Vagina (tissue), 2 donors: ENCODE measurements at regions not wholly inside any gene's neighbourhood (a gene's known extent, or its start where the extent isn't known, plus 50 kb on each side); places are given as distances from the start of the nearest gene placed in this dataset.
A peak's percentile ranks its signal among the peaks of the same experiment; 100 is the strongest.

Source experiments
- DNase-seq, 2 donors: peaks; one replicate each; pipeline ENCODE4 v3.0.0-alpha.2; 2017; ENCODE audit errors: extremely low spot score in 2 of 2
- H3K27ac ChIP-seq: fragments of 200-600 bp; sonication (generic); one replicate; pipeline ENCODE4 v1.5.1; 2019
- H3K27me3 ChIP-seq: fragments of 200-600 bp; sonication (generic); one replicate; pipeline ENCODE4 v1.5.1; 2019
- H3K36me3 ChIP-seq, 2 donors: fragments of 200-600 bp; sonication (generic); one replicate each; pipeline ENCODE4 v1.5.1; 2017 to 2019
- H3K4me1 ChIP-seq: fragments of 200-600 bp; sonication (generic); one replicate; pipeline ENCODE4 v1.5.1; 2019
- H3K4me3 ChIP-seq, 2 donors: fragments of 200-600 bp; sonication (generic); 1 replicate in 1 of 2; 2 replicates in 1 of 2; pipeline ENCODE4 v1.5.1; 2016 to 2019
- H3K9me3 ChIP-seq: fragments of 200-600 bp; sonication (generic); one replicate; pipeline ENCODE4 v1.5.1; 2019
- POLR2A ChIP-seq, 2 donors: fragments of 450-650 bp; IDR thresholded peaks; one replicate each; pipeline ENCODE4 v1.6.1; 2017; ENCODE audit warnings: antibody characterized with exemption in 2 of 2, mild to moderate bottlenecking in 2 of 2, moderate library complexity in 2 of 2
- POLR2AphosphoS5 ChIP-seq, 2 donors: sonication (generic); formaldehyde crosslinking; IDR thresholded peaks; one replicate each; pipeline ENCODE4 v1.9.0; 2017; ENCODE audit warnings: antibody characterized with exemption in 2 of 2, mild to moderate bottlenecking in 2 of 2, low read depth in 1 of 2; ENCODE audit not compliant: insufficient read depth in 1 of 2
- intact Hi-C: fragments of 100-400 bp; cut with DNase I; formaldehyde crosslinking; loops from one replicate; pipeline ENCODE4 v1.15.1; 2023
- TF ChIP-seq, protein P1 (sequence below), 3 experiments: fragments of 450-650 bp in 2 of 3; fragments of 200-600 bp in 1 of 3; sonication (generic) in 1 of 3; IDR thresholded peaks; one replicate each; pipeline ENCODE4 v1.5.1; 2017 to 2019; ENCODE audit warnings: antibody characterized with exemption in 3 of 3, mild to moderate bottlenecking in 2 of 3, moderate library complexity in 2 of 3

GRCh38 chr18:6553234-6553900 is 138.7 kb upstream of the L3MBTL4 start:
- Histone ChIP-seq H3K27me3 (no peaks in the 10 kb centered on the region), H3K9me3 (no peaks in the 10 kb centered on the region), H3K4me3 (no peak overlapping the region), H3K4me1 (no peaks in the 10 kb centered on the region), H3K27ac (no peak overlapping the region), H3K36me3 (no peaks in the 10 kb centered on the region)
- intact Hi-C loops, result no loop called here
- DNase-seq, result no peak
- TF ChIP-seq POLR2AphosphoS5 (IDR thresholded peaks at IDR 0.05; ENCODE audit: insufficient read depth in 1 of 2, low read depth in 1 of 2), result no peak
- TF ChIP-seq, protein P1, sequence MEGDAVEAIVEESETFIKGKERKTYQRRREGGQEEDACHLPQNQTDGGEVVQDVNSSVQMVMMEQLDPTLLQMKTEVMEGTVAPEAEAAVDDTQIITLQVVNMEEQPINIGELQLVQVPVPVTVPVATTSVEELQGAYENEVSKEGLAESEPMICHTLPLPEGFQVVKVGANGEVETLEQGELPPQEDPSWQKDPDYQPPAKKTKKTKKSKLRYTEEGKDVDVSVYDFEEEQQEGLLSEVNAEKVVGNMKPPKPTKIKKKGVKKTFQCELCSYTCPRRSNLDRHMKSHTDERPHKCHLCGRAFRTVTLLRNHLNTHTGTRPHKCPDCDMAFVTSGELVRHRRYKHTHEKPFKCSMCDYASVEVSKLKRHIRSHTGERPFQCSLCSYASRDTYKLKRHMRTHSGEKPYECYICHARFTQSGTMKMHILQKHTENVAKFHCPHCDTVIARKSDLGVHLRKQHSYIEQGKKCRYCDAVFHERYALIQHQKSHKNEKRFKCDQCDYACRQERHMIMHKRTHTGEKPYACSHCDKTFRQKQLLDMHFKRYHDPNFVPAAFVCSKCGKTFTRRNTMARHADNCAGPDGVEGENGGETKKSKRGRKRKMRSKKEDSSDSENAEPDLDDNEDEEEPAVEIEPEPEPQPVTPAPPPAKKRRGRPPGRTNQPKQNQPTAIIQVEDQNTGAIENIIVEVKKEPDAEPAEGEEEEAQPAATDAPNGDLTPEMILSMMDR (IDR thresholded peaks at IDR 0.05), result no peak
- TF ChIP-seq POLR2A (IDR thresholded peaks at IDR 0.05), result no peak

GRCh38 chr18:6557057-6557769 is 142.5 kb upstream of the L3MBTL4 start:
- Histone ChIP-seq H3K36me3 (no peaks in the 10 kb centered on the region), H3K4me1 (peaks cover 18% of the 10 kb centered on the region), H3K9me3 (no peaks in the 10 kb centered on the region), H3K27me3 (no peaks in the 10 kb centered on the region), H3K4me3 (no peak overlapping the region), H3K27ac (peak overlapping the region; percentile 0)
- intact Hi-C loops, result no loop called here
- TF ChIP-seq POLR2A (IDR thresholded peaks at IDR 0.05) (no peak), POLR2AphosphoS5 (IDR thresholded peaks at IDR 0.05; ENCODE audit: insufficient read depth in 1 of 2, low read depth in 1 of 2) (no peak)
- TF ChIP-seq, protein P1 (IDR thresholded peaks at IDR 0.05), result no peak
- DNase-seq, result no peak

- no peak for DNase-seq
- no peak for TF ChIP-seq POLR2AphosphoS5 (IDR thresholded peaks at IDR 0.05; ENCODE audit: insufficient read depth in 1 of 2, low read depth in 1 of 2)
- TF ChIP-seq POLR2A (IDR thresholded peaks at IDR 0.05), result no peak
- TF ChIP-seq, protein P1 (IDR thresholded peaks at IDR 0.05), result no peak
- peaks cover 19% of the 10 kb centered on the region for H3K4me1 ChIP-seq
- intact Hi-C loops, result no loop called here
- H3K27ac ChIP-seq, result peak overlapping the region; percentile 0
- H3K36me3 ChIP-seq, result no peaks in the 10 kb centered on the region
- H3K4me3 ChIP-seq, result no peak overlapping the region
- no peaks in the 10 kb centered on the region for H3K27me3 ChIP-seq
- no peaks in the 10 kb centered on the region for H3K9me3 ChIP-seq
These were observed 143.1 kb upstream of the L3MBTL4 start for GRCh38 chr18:6557770-6558248.

DNA sequence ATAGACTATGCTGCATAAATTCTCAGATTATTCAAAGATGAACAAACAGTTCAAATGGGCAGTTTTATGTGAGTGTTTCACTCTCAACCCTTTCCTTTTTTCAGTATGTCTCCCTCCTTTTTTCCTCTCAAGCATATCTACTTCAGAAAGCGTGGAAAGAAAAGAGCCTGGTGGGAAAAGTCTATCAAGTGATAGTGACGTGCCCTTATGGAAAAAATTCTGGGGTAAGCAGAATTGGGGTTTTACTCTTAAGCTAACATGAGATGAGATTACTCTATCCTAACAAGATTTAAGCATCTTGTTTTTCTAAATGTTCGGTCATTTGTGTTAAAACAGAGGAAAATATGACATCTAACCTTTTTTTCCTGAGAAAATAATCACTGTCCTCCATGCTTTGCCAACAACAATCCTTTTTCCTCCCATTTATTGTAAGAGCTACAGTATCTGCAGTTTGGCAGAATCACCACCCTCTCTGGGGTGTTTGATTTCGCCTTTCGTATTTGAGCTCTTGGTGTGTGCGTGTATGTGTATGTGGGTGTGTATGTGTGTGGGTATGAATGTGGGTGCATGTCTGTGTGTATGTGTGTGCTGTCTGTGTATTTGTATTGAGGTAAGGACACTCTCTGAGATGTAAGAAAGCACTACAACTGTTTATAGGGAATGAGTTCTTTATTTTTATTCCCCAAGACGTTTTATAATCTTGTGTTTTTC is 143.9 kb upstream of the L3MBTL4 start:
- no peak for DNase-seq
- intact Hi-C loops, result no loop called here
- TF ChIP-seq POLR2AphosphoS5 (IDR thresholded peaks at IDR 0.05; ENCODE audit: insufficient read depth in 1 of 2, low read depth in 1 of 2) (no peak), POLR2A (IDR thresholded peaks at IDR 0.05) (no peak)
- TF ChIP-seq, protein P1 (IDR thresholded peaks at IDR 0.05), result no peak
- Histone ChIP-seq H3K27me3 (no peaks in the 10 kb centered on the region), H3K36me3 (no peaks in the 10 kb centered on the region), H3K9me3 (no peaks in the 10 kb centered on the region), H3K4me3 (no peak overlapping the region), H3K27ac (peak overlapping the region; percentile 0), H3K4me1 (peaks cover 19% of the 10 kb centered on the region)
